CD4-positive, CD25-positive, alpha-beta regulatory T cell (primary cell): ENCODE measurements at regions not wholly inside any gene's neighbourhood (a gene's known extent, or its start where the extent isn't known, plus 50 kb on each side); places are given as distances from the start of the nearest gene placed in this dataset.

Experiments
- ATAC-seq, 2 donors: fragments of 150-1000 bp; cut with Tn5 transposase; one replicate each; pipeline ENCODE4 v1.10.0; 2021; ENCODE audit warnings: low read depth in 2 of 2, moderate number of reproducible peaks in 2 of 2, moderate library complexity in 1 of 2
- DNase-seq, 3 donors: peaks; one replicate each; pipeline versions ENCODE4 v3.0.0 to v3.0.0-alpha.2; 2012 to 2022; ENCODE audit warnings: mixed read lengths in 1 of 3
- H3K27ac ChIP-seq: one replicate; pipeline ENCODE4 v1.7.0; 2013; ENCODE audit warnings: mild to moderate bottlenecking, low read length; ENCODE audit not compliant: insufficient read depth, poor library complexity, severe bottlenecking
- H3K27me3 ChIP-seq: one replicate; pipeline ENCODE4 v1.7.0; 2013; ENCODE audit warnings: low read length; ENCODE audit not compliant: control insufficient read depth, insufficient read depth
- H3K36me3 ChIP-seq: one replicate; pipeline ENCODE4 v1.7.0; 2013; ENCODE audit warnings: mild to moderate bottlenecking, low read length, moderate library complexity; ENCODE audit not compliant: control insufficient read depth, insufficient read depth
- H3K4me1 ChIP-seq: 2 replicates; pipeline ENCODE4 v1.7.0; 2013; ENCODE audit warnings: mild to moderate bottlenecking, low read length; ENCODE audit not compliant: insufficient read depth, control insufficient read depth, poor library complexity, severe bottlenecking
- H3K4me3 ChIP-seq: one replicate; pipeline ENCODE4 v1.7.0; 2013; ENCODE audit warnings: low read depth, mild to moderate bottlenecking, low read length, moderate library complexity
- H3K9me3 ChIP-seq, 2 experiments: 1 replicate in 1 of 2; 2 replicates in 1 of 2; pipeline ENCODE4 v1.7.0; 2013; ENCODE audit warnings: low read length in 2 of 2, mild to moderate bottlenecking in 1 of 2, moderate library complexity in 1 of 2; ENCODE audit not compliant: control insufficient read depth in 2 of 2
- H3K27ac Mint-ChIP-seq, 3 donors: one replicate each; pipeline ENCODE4 v1.8.0; 2020 to 2022; ENCODE audit warnings: mild to moderate bottlenecking in 3 of 3, mixed read lengths in 3 of 3, moderate library complexity in 2 of 3
- H3K27me3 Mint-ChIP-seq: one replicate; pipeline ENCODE4 v1.8.0; 2022; ENCODE audit warnings: mild to moderate bottlenecking, mixed read lengths
- H3K36me3 Mint-ChIP-seq: one replicate; pipeline ENCODE4 v1.8.0; 2020; ENCODE audit warnings: mixed read lengths
- H3K4me1 Mint-ChIP-seq, 4 donors: one replicate each; pipeline ENCODE4 v1.8.0; 2020 to 2022; ENCODE audit warnings: mixed read lengths in 4 of 4, mild to moderate bottlenecking in 1 of 4
- H3K4me3 Mint-ChIP-seq, 4 donors: one replicate each; pipeline ENCODE4 v1.8.0; 2020 to 2022; ENCODE audit warnings: mild to moderate bottlenecking in 4 of 4, mixed read lengths in 4 of 4, moderate library complexity in 3 of 4
- H3K9me3 Mint-ChIP-seq, 7 donors: one replicate each; pipeline ENCODE4 v1.8.0; 2020 to 2022; ENCODE audit warnings: mixed read lengths in 7 of 7, mild to moderate bottlenecking in 3 of 7, moderate library complexity in 2 of 7

DNA sequence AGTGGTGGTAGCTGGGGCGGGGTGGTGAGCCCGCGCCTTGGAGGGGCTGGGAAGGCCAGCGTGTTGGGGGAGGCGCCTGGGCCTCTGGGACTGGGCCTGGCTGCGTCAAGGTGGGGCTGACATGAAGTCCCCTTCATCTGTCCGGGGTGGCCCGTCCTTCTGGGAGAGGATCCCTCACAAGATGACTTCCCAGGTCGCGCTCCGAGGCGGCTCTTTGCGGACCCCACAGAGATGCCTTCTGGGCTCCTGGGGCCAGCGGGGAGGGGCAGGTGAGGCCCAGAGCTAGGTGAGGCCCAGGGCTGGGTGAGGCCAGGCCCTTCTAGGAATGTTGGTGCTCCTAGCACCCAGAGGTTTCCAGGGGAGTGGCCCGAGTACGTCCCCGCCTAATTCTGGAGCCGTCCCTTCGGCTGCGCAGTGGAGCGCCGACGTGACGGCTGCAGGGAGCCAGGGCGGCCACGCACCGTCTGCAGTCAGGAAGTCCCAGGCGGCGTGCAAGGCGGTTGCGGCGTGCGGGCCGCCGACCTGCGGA lies 58.2 kb upstream of the NUPR2 start:
- Mint-ChIP-seq H3K36me3 (no peaks in the 10 kb centered on the region), H3K4me1 (no peaks in the 10 kb centered on the region), H3K27me3 (peaks cover 4% of the 10 kb centered on the region), H3K4me3 (no peak overlapping the region), H3K9me3 (peaks cover 0 to 6% (median 3%) of the 10 kb centered on the region in 7 donors), H3K27ac (no peak overlapping the region)
- no peaks in the 10 kb centered on the region for H3K4me1 ChIP-seq
- H3K36me3 ChIP-seq, result no peaks in the 10 kb centered on the region
- H3K27me3 ChIP-seq, result no peaks in the 10 kb centered on the region
- no peak for DNase-seq
- no peak overlapping the region for H3K4me3 ChIP-seq
- no peak for ATAC-seq
- H3K27ac ChIP-seq, result no peak overlapping the region
- no peaks in the 10 kb centered on the region for H3K9me3 ChIP-seq
